Neural progenitor cell (in vitro differentiated cells): ENCODE measurements at regions not wholly inside any gene's neighbourhood (a gene's known extent, or its start where the extent isn't known, plus 50 kb on each side); places are given as distances from the start of the nearest gene placed in this dataset.

ENCODE experiments used
- DNase-seq: peaks from one replicate; pipeline ENCODE4 v3.0.0-alpha.2; 2016; ENCODE audit warnings: low spot score
- H2AFZ ChIP-seq: fragments of 200-600 bp; sonication (generic); replicated peaks from 2 replicates; pipeline ENCODE4 v1.6.1; 2016; ENCODE audit warnings: antibody characterized with exemption
- H3F3A ChIP-seq: fragments of 200-600 bp; sonication (generic); 2 replicates; pipeline ENCODE4 v1.6.1; 2016; ENCODE audit warnings: antibody characterized with exemption, low read depth
- H3K27ac ChIP-seq: fragments of 200-600 bp; sonication (generic); 2 replicates; pipeline ENCODE4 v1.5.1; 2016; ENCODE audit warnings: mild to moderate bottlenecking
- H3K27me3 ChIP-seq: fragments of 200-600 bp; sonication (generic); 2 replicates; pipeline ENCODE4 v1.6.1; 2016; ENCODE audit warnings: mild to moderate bottlenecking, moderate library complexity
- H3K36me3 ChIP-seq: fragments of 200-600 bp; sonication (generic); 2 replicates; pipeline ENCODE4 v1.5.1; 2016
- H3K4me1 ChIP-seq: fragments of 200-600 bp; sonication (generic); 2 replicates; pipeline ENCODE4 v1.6.1; 2016; ENCODE audit warnings: mixed run types
- H3K4me2 ChIP-seq: fragments of 200-600 bp; sonication (generic); 2 replicates; pipeline ENCODE4 v1.6.1; 2016
- H3K4me3 ChIP-seq: fragments of 200-600 bp; sonication (generic); 2 replicates; pipeline ENCODE4 v1.5.1; 2016
- H3K79me2 ChIP-seq: fragments of 200-600 bp; sonication (generic); 2 replicates; pipeline ENCODE4 v1.6.1; 2016; ENCODE audit warnings: low read depth
- H3K9ac ChIP-seq: fragments of 200-600 bp; sonication (generic); 2 replicates; pipeline ENCODE4 v1.6.1; 2016
- H3K9me3 ChIP-seq: fragments of 200-600 bp; sonication (generic); 2 replicates; pipeline ENCODE4 v1.5.1; 2016; ENCODE audit warnings: low read depth
- H4K20me1 ChIP-seq: fragments of 200-600 bp; sonication (generic); 2 replicates; pipeline ENCODE4 v1.6.1; 2016; ENCODE audit warnings: low read depth
- H3K27ac Mint-ChIP-seq: 3 replicates; pipeline ENCODE4 v1.8.0; 2021; ENCODE audit warnings: mixed read lengths
- H3K27me3 Mint-ChIP-seq: 2 replicates; pipeline ENCODE4 v1.8.0; 2022; ENCODE audit warnings: low read depth, mild to moderate bottlenecking, inconsistent platforms, moderate library complexity, mixed read lengths; ENCODE audit not compliant: insufficient read depth
- H3K36me3 Mint-ChIP-seq: 3 replicates; pipeline ENCODE4 v1.8.0; 2021; ENCODE audit warnings: mixed read lengths
- H3K4me1 Mint-ChIP-seq: 3 replicates; pipeline ENCODE4 v1.8.0; 2021; ENCODE audit warnings: mixed read lengths
- H3K4me3 Mint-ChIP-seq: 3 replicates; pipeline ENCODE4 v1.8.0; 2021; ENCODE audit warnings: mild to moderate bottlenecking, moderate library complexity, mixed read lengths
- H3K9me3 Mint-ChIP-seq: 3 replicates; pipeline ENCODE4 v1.8.0; 2020; ENCODE audit warnings: mixed read lengths
- EZH2 ChIP-seq: fragments of 200-600 bp; sonication (generic); IDR thresholded peaks from 2 replicates; pipeline ENCODE4 v1.6.1; 2017; ENCODE audit warnings: antibody characterized with exemption, mild to moderate bottlenecking, moderate library complexity
- EZH2phosphoT487 ChIP-seq: fragments of 200-600 bp; sonication (generic); IDR thresholded peaks from 2 replicates; pipeline ENCODE4 v1.6.1; 2017; ENCODE audit warnings: antibody characterized with exemption
- TF ChIP-seq, protein P1 (sequence below): fragments of 200-600 bp; sonication (generic); IDR thresholded peaks from 2 replicates; pipeline ENCODE4 v1.5.1; 2017; ENCODE audit warnings: antibody characterized with exemption, mild to moderate bottlenecking

DNA sequence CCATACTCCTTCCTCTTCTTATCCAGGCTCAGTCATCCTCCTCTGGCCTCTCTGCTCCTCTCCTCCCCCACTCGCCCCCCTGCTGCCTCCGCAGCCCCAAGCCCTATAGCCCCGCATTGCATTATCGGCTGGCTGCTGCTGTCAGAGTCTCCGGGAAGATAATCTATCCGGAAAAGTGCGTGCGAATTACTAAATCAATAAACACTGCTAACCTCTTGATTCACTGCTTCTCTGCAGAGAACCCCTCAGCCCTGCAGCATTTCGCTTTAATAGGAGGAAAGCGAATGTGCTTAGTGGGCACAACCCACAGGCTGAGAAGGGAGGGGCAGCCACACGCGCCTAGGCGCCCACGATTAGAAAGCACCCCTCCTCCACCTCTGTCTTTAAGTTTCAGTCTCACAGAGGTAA, 167.6 kb downstream of the ABHD5 start:
- no peaks in the 10 kb centered on the region for H4K20me1 ChIP-seq
- no peak overlapping the region for H3K27ac ChIP-seq
- H3K4me1 Mint-ChIP-seq: peaks cover 22% of the 10 kb centered on the region
- peaks cover 2% of the 10 kb centered on the region for H3K36me3 Mint-ChIP-seq
- H3K27ac Mint-ChIP-seq: no peak overlapping the region
- peak; percentile 35 for DNase-seq
- no peaks in the 10 kb centered on the region for H3F3A ChIP-seq
- no peak overlapping the region for H3K9ac ChIP-seq
- no peaks in the 10 kb centered on the region for H3K9me3 Mint-ChIP-seq
- peak overlapping the region; percentile 65 for H3K4me2 ChIP-seq
- H2AFZ ChIP-seq: no peak overlapping the region
- H3K4me1 ChIP-seq: peaks cover 8% of the 10 kb centered on the region
- H3K27me3 Mint-ChIP-seq: peaks cover 8% of the 10 kb centered on the region
- no peaks in the 10 kb centered on the region for H3K79me2 ChIP-seq
- no peak overlapping the region for H3K4me3 ChIP-seq
- peaks cover 5% of the 10 kb centered on the region for H3K27me3 ChIP-seq
- H3K9me3 ChIP-seq: no peaks in the 10 kb centered on the region
- no peaks in the 10 kb centered on the region for H3K36me3 ChIP-seq
- no peak overlapping the region for H3K4me3 Mint-ChIP-seq
- TF ChIP-seq EZH2 (no peak), EZH2phosphoT487 (no peak)
- TF ChIP-seq, protein P1, sequence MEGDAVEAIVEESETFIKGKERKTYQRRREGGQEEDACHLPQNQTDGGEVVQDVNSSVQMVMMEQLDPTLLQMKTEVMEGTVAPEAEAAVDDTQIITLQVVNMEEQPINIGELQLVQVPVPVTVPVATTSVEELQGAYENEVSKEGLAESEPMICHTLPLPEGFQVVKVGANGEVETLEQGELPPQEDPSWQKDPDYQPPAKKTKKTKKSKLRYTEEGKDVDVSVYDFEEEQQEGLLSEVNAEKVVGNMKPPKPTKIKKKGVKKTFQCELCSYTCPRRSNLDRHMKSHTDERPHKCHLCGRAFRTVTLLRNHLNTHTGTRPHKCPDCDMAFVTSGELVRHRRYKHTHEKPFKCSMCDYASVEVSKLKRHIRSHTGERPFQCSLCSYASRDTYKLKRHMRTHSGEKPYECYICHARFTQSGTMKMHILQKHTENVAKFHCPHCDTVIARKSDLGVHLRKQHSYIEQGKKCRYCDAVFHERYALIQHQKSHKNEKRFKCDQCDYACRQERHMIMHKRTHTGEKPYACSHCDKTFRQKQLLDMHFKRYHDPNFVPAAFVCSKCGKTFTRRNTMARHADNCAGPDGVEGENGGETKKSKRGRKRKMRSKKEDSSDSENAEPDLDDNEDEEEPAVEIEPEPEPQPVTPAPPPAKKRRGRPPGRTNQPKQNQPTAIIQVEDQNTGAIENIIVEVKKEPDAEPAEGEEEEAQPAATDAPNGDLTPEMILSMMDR: no peak

DNA sequence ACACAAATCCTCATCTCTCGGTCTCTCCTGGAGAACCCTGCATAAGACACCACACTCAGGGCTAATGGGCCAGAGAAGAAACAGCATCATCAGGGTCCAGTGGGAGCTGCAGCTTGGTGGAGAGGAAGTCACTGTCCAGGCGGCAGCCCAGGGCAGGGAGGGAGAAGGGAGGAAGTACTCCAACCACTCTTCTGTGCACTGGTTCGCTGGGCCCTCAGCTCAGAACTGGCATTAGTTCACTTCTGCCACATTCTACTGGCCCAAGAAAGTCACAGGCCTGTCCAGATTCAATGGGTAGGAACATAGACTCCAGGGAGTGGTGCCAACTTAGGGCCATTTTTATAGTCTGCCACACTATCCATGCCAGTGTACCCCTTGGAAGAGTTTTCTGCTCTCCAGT, 169.0 kb downstream of the ABHD5 start:
- Mint-ChIP-seq H3K4me3 (no peak overlapping the region), H3K27me3 (peaks cover 10% of the 10 kb centered on the region), H3K9me3 (no peaks in the 10 kb centered on the region), H3K36me3 (peaks cover 2% of the 10 kb centered on the region), H3K27ac (peak overlapping the region; percentile 66), H3K4me1 (peaks cover 22% of the 10 kb centered on the region)
- Histone ChIP-seq H3K4me3 (no peak overlapping the region), H2AFZ (no peak overlapping the region), H3K9me3 (no peaks in the 10 kb centered on the region), H3K27ac (no peak overlapping the region), H3K4me2 (no peak overlapping the region), H3K79me2 (no peaks in the 10 kb centered on the region), H4K20me1 (no peaks in the 10 kb centered on the region), H3K9ac (no peak overlapping the region), H3K27me3 (peaks cover 5% of the 10 kb centered on the region), H3F3A (no peaks in the 10 kb centered on the region), H3K36me3 (no peaks in the 10 kb centered on the region), H3K4me1 (peaks cover 8% of the 10 kb centered on the region)
- no peak for DNase-seq
- no peak for TF ChIP-seq EZH2phosphoT487
- TF ChIP-seq, protein P1: no peak
- TF ChIP-seq EZH2: no peak

DNA sequence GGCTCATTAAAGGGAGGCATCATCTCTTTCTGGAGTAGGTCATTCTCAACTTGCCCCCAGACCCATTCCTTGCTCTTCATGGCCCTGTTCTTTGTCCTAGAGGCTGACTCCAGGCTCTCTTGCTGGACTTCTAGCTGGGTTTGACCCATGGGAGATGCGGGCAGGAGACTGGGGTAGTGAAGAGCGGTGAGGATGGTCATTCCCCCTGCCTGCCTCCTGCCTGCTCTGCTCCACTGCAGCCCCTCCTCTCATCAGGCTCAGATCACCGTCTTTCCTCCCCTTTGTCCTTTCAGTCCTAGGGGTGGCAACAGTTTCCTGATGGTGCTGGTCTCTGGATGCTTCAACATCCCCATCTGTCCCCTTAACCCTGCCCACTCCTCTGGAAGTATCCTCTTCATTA, 170.9 kb downstream of the ABHD5 start:
- Histone ChIP-seq H2AFZ (no peak overlapping the region), H3K9ac (no peak overlapping the region), H3F3A (no peaks in the 10 kb centered on the region), H3K36me3 (no peaks in the 10 kb centered on the region), H3K4me3 (no peak overlapping the region), H3K9me3 (no peaks in the 10 kb centered on the region), H3K4me1 (peaks cover 4% of the 10 kb centered on the region), H3K4me2 (no peak overlapping the region), H4K20me1 (no peaks in the 10 kb centered on the region), H3K27me3 (peaks cover 5% of the 10 kb centered on the region), H3K79me2 (no peaks in the 10 kb centered on the region), H3K27ac (no peak overlapping the region)
- peaks cover 10% of the 10 kb centered on the region for H3K27me3 Mint-ChIP-seq
- no peak for DNase-seq
- TF ChIP-seq, protein P1: no peak
- TF ChIP-seq EZH2phosphoT487: no peak
- no peak for TF ChIP-seq EZH2
- H3K4me1 Mint-ChIP-seq: peaks cover 18% of the 10 kb centered on the region
- H3K36me3 Mint-ChIP-seq: peaks cover 2% of the 10 kb centered on the region
- no peak overlapping the region for H3K27ac Mint-ChIP-seq
- no peak overlapping the region for H3K4me3 Mint-ChIP-seq
- H3K9me3 Mint-ChIP-seq: no peaks in the 10 kb centered on the region

DNA sequence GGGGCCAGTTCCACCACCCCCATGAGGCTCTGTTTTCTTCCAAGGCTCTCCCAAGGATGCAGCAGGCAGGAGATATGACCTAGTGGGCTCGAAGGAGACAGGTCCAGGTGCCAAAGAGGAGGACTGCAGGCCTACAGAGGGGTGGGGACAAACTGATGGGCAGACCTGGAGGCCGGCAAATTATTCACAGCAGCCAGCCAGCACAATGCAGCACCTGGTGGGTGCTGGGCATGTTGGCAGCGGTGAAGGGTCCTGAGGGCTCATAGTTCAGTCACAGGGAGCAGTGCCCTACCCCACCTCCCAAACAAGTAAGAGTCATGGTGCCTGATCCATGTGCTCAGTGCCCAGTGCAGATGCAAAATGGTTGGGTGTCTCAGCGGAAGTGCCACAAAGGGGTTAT, 171.7 kb downstream of the ABHD5 start:
- Histone ChIP-seq H2AFZ (no peak overlapping the region), H4K20me1 (no peaks in the 10 kb centered on the region), H3K4me2 (no peak overlapping the region), H3K4me1 (peaks cover 4% of the 10 kb centered on the region), H3K36me3 (no peaks in the 10 kb centered on the region), H3K79me2 (no peaks in the 10 kb centered on the region), H3K27ac (no peak overlapping the region), H3K9ac (no peak overlapping the region), H3F3A (no peaks in the 10 kb centered on the region), H3K9me3 (no peaks in the 10 kb centered on the region), H3K4me3 (no peak overlapping the region), H3K27me3 (peaks cover 5% of the 10 kb centered on the region)
- no peaks in the 10 kb centered on the region for H3K9me3 Mint-ChIP-seq
- peak overlapping the region; percentile 5 for H3K27ac Mint-ChIP-seq
- H3K4me3 Mint-ChIP-seq: no peak overlapping the region
- no peak for DNase-seq
- peaks cover 2% of the 10 kb centered on the region for H3K36me3 Mint-ChIP-seq
- no peak for TF ChIP-seq EZH2
- TF ChIP-seq, protein P1: no peak
- no peak for TF ChIP-seq EZH2phosphoT487
- peaks cover 14% of the 10 kb centered on the region for H3K27me3 Mint-ChIP-seq
- peaks cover 17% of the 10 kb centered on the region for H3K4me1 Mint-ChIP-seq
